GM19395 (cell line): ENCODE measurements at regions not wholly inside any gene's neighbourhood (a gene's known extent, or its start where the extent isn't known, plus 50 kb on each side); places are given as distances from the start of the nearest gene placed in this dataset.
"Not testable (repeated sequence)": the region's sequence is repeated elsewhere in the genome, so short reads cannot be mapped to it uniquely, and the experiment has no call there.

Source experiments
- ATAC-seq: cut with Tn5 transposase; IDR thresholded peaks from one replicate; pipeline ENCODE4 v1.9.1; 2021; ENCODE audit warnings: mild to moderate bottlenecking, moderate library complexity; ENCODE audit not compliant: unreplicated experiment

DNA sequence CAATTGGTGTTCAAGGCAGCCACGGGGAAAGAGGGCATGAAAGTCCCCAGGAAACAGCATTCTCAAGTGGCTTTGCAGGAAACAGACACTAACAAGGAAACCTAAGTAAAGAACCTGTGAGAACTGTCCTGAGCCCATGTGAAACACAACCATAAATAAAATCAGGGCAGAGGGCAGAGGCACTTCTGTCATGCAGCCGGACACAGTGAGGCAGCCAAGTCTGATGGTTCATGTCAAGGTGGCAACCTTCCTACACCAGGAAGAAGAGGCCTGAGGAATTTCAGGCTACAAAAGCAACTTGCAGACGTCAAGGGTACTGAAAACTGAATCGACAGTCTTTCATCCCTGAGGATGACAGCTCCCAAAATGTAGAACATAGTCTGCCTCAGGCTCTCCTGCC, 458.2 kb upstream of the NPVF start:
- no peak for ATAC-seq

DNA sequence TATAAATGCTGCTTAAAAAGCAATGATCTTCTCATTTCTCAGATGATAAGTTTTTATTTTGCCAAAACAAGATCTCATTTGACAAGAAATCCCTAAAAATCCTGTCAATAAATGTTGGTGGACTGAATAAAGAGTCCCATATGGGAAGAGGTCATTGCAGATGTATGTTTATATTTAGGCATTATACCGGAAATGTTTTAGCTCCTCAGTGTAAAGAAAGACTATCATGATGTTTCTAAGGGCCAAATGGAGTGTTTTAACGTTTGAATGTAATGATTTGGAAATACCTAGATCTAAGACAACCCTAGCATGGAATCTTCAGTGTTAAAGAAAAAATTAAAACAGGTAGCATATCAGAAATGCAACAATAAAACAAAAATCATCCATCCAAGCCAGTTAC, 457.8 kb upstream of the NFE2L3 start:
- ATAC-seq, result no peak

DNA sequence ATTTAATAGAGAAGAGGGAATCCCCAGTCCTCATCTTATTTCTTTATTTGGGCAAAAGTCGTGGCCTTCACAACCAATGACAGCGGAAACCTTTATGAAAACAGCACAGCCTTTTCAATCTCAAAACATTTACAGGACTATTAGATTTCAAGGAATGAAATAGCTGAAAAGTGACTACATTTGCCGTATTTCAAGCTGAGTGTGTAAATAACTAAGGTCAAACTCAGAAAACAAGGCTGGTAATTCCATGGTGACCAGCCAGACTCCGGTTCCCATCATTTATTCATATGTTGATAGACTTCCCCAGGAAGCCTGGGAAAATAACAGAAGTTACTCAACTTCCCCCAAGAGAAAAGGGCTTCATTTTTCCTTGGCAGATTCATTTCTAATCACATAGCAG, 457.3 kb upstream of the NFE2L3 start:
- no peak for ATAC-seq

DNA sequence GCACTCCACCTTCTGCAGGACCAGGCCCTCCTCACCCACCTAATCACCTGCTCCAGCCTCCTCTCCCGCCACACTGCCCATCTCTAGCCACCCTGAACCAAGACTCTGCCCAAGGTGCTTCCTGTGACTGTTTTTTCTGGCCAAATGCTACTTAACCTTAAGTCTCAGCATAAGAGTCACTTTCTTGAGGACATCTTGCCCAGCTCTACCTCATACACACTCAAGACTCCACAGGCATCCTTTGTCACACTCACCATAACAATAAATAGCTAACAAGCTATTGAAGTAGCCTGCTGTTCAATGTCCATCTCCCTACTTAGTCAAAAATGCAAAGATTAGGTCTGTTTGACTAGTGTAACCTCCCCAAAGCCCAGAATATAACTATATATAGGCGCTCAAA, 455.4 kb upstream of the NFE2L3 start:
- no peak for ATAC-seq

DNA sequence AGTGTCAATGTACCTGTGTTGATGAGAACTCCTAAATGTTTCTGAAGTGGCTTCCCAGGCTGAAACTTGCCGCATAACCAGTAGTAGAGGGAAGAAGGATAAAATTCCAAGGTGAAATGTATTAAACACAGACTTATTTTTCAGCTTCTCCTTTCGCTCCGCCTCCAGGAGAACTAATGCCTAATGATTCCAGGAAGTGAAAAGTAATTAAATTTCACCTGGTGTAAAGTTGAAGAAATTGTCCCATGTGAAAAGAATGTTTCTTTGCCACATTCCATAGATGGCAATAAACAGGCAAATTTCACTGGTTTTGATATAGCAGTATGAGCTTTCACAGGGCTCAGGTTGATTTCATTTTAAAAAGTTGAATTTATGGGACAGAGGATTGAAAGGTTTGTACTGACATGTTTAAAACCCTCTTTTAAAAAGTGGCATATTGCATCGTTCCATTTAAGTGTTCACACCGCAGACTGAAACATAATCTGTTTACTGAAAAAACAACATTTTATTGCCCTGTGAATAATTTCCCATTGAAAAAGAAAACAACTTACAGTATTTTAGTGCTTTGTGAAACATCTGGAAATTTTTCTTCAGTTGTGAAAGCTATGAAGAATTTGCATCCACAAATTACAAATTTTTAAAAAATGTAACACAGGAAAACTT, 453.4 kb upstream of the NFE2L3 start:
- no peak for ATAC-seq

DNA sequence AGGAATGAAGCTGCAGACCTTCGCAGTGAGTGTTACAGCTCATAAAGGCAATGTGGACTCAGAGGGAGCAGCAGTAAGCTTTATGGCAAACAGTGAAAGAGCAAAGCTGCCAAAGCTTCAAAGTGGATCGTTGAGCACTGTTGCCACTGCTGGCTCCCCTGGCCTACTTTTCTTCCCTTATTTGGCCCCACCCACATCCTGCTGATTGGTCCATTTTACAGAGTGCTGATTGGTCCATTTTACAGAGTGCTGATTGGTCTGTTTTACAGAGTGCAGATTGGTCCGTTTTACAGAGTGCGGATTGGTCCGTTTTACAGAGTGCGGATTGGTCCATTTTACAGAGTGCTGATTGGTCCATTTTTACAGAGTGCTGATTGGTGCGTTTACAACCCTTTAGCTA, 451.9 kb upstream of the NFE2L3 start:
- ATAC-seq, result not testable (repeated sequence)

DNA sequence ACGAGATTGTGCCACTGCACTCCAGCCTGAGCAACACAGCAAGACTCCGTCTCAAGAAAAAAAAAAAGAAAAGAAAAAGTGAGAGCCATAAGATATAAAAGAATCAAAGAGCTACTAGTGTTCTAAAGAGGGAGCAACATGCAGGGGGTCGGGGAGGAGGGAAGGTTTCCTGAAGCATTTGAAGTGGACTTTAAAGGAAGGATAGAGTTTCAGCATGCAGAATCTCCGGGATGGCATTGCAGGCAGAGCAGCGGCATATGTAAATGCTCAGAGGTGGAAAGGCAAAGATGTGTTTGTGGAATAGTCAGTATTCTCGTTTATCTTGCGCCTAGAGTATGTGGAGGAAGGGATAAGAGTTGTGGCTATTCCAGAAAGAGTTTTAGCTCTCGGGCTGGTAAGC, 447.6 kb upstream of the NFE2L3 start:
- ATAC-seq, result no peak

DNA sequence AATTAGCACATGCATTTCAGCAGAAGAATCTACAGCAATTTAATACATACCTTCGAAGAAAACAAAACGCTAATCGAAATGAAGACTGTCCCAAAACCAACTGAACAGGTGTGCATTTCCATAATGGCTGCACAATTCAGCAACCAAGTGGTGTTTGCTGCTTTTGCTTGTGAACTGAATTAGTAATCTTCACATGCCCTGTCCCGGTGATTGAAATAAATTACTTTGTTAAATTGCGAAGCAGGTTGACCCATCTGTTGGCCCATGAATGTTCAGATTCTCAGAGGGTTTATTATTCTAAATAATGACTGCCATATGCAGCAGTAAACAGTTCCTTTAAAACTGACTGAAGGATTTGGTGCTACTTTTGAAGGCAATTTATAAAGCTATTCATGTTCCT, 445.2 kb upstream of the NFE2L3 start:
- ATAC-seq, result no peak

DNA sequence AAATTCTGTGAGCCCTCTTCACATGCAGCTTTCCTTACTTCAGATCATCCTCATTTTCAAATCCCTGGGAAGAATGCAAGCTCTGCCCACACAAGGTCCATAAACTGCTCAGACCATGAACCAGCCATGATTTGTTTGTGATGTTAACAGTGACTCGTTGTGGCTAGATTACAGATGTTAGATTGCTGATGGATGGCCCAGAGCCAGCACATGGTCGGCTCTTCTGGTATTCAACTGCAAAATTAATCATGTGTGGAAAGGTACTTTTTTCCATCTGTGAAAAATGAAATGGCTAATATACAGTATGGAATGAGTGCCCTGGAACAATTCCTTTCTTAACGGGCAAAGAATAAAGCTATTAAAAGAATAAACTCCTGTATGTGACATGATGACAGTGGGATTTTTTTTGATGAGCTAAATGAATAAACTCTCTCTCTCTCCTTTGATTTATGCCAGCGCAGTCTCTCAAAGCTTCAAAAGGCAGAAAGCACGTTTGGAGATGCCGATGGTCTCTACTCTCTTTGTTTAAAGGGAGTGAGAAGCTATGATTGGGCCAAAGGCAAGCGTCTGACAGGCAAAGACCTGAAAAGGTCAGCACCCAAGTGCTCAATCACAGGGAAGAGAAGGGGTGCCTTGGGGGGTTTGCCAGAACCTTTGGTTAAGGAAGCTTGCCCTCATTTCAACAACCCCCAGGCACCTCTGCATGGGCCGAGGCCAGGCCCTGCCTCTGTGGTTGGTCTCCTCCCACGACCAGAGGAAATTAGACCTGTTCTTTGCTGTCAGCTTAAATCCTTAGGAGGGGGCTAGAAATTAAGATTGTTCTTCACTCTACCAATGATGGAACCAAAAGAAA, 444.0 kb upstream of the NFE2L3 start:
- no peak for ATAC-seq

DNA sequence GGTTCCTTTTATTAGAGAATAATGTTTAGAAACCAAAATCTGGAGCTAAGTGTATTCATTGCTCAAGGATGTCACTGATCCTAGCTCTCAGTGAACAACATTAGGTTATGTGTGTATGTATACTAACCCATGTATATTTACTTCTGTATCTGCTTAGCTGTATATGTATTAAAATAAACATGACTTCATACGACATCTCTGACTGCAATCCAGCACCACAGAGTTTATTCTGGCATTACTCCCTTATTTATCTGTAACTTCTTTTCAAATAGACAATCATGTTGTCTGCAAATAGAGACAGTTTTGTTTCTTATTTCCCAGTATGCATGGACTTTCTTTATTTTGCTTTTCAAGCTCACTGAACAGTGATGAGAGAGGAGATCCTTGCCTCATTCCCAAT, 441.0 kb upstream of the NFE2L3 start:
- no peak for ATAC-seq

DNA sequence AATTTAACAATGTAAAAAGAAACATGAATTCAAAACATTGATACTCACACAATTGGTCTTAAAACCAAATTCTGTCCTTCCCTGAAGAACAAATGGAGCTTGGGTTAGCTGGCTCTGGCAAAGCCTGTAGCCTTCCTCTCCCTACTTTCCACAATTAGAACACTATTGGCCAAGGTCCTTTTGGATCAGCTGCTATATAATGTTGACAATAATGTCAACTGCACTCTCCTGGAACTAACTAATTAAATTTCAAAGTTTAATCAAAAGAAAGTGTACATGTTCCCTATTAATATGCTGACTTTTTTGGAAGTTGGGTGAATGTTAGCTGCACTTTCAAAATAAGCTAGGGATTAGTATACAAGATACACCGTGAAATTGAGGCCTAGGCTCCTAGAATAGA, 440.1 kb upstream of the NFE2L3 start:
- ATAC-seq, result no peak

DNA sequence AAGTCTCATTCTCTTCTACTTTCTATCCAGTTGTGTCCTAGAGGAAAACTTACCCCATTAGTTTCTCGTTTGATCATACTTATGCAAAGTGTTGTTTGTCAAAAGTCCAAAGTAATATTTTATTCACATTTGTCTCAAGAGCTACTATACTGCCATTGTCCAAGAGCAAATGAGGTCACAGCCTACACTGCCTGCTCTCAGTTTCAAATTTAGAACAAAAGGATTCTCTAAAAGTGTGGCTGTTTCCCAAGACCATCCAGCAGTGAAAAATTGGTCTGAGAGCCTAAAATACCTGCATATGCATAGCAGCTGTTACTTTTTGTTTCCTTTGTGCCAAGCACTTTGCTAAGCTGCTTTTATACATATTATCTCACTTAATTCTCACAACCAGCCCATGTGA, 439.5 kb upstream of the NFE2L3 start:
- ATAC-seq, result no peak

DNA sequence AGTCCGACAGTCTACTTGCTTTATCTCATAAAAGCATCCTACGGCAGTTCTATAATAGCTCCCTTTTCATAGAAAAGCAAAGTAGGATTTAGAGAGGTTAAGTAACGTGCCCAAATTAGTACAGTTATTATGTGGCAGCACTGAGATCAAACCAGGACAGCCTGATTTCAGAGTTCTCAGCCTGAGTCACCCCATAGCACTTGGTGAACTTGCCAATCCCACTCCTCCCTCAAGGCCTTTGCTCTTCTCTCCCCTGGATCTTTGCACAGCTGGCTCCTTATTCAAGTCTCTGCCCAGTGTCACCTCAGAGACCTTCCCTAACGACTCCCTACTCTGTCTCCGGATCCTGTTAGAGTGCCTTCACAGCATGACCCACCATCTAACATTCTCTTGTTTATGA, 438.0 kb upstream of the NFE2L3 start:
- no peak for ATAC-seq

DNA sequence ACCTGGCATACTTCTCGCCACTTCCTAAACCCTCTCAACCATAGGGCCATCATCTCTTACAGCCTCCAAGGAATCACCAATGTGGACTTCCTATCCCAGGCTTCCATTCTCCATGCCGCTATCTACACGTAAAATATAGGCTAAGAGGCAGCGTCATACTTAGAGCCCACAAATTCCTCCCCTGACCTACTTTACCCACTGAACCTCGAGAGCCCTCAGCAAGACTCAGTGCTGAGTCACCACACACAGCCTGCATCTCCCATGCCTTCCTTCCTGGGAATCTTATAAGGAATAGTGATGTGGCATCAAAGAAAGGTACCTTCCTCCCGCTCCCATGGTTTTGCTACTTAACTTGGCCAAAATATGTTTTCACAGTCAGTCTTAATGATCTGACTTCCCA, 435.6 kb upstream of the NFE2L3 start:
- ATAC-seq, result no peak

DNA sequence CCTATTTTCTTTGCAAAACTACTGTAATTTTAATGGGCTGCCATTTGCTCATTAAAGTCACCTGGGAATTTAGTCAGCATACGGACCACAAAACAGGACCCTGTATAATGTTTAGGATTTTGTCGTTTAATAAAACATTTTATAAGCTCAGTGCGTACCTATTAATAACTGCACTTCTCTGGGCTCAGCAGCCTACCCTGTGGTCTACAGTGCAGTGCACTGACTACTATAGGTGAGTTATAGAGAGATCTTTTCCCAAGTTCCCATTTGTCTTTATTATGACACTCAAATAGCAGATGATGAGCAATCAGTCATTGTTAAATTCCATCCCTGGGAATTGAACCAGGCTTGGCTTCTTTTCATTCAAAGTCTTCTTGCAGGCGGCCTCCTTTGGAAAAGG, 433.4 kb upstream of the NFE2L3 start:
- ATAC-seq, result no peak

DNA sequence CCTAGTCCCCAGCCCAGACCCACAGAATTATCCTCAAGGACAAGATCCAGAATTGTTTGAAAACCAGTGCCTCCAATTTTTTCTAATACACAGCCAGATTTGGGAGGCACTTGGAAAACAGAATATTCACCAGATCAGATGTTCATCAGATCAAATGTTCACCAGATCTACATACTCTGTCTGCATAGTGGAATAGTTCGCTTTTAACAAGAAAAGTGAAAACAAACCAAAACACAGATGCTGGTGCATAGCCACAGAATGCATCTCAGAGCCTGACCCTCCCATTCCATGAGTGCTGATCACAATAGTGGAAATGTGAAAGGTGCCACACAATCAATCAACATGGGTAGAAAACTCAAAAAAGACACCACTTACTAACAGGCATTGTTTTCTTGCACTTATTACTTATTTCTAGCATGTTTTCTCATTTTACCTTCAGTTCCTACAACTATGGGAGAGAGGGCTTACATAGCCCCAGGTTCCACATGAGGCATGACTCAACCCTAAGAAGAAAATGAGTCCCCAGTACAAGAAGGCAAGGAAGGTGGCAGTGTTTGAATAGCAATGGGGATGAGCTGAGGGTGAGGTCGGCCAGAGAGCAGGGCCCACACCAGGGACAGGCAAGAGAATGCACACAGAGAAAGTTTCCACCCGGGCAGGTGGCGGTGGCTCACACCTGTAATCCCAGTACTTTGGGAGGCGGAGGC, 432.7 kb upstream of the NFE2L3 start:
- no peak for ATAC-seq

DNA sequence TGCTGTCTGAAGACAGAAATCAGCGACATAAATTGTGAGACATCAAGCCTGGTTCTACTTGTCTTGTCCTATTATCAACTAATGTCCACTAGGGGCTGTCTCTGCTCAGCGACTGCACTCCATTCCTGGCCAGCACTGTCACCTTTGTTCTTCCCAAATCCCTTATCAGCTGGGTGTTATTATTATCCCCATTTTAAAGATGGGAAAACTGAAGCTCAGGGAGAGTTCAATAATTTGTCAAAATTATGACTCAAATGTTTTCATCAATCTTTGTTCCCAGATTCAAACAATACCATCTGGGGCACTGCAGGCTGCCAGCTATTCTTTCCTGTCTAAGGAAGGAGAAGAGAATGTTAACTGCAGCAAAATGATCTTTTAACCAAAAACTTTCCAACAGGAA, 431.6 kb upstream of the NFE2L3 start:
- ATAC-seq, result no peak

DNA sequence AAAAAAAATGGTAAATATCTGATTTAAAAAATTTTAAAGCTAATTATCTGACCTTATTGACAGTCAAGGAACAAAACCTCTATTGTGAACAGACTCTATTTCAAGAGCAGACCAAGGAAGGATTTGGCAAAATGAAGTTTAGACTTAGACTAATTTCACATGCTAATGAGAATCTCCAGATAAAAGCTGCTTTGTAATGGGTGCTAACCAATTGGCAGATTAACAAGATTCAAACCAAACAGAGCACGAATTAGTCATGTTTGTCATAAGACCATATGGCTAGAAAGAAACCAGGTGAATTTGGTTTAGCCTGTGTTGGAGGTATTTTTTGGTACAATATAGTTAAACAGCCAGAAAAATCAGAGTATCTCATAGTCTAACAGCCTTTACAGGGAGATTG, 429.1 kb upstream of the NFE2L3 start:
- no peak for ATAC-seq

DNA sequence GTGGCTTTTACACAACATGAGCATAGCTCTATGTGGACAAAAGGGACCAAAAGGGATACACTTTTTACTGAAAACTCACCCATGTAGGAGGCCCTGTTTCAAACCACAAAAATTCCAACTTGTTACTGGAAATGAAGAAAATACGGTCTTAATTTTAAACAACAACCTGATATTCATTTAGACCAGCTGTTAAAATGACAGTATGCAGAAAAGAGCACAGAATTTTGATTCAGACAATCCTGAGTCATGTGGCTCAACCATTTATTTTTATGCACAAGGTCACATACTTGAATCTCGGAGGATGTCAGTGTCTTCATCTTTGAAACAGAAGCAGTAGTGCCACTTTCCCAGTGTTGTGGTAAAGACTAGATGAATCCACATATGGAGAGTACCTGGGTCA, 426.5 kb upstream of the NFE2L3 start:
- ATAC-seq, result no peak

DNA sequence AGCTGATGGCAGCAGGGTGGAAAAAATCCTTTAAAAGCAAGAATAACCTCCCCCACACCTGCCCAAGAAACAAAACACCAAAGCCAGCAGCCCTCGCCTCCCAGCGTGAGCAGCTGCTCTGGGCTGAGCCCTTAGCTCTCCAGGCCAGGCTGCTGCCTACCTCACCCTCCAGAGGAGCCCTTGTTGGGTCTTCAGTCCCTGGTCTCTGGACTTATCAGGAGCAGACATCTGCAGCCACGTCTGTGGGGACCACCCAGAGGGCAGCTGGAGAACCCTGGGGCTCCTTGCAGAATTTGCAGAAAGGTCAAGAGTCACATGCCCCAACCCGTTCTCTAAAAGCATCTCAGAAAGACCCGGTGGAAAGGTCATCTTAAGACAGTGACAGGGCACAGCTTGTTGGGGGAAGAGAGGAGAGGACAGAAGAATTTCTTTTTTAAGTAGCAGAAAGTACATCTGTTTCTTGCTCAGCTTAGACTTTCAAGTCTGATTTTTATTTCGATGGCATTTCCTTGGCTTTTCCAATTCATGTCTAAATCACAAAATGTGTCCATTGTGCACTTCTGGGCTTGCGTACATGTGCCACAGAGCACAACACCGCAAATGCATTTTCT, 425.7 kb upstream of the NFE2L3 start:
- ATAC-seq, result no peak

DNA sequence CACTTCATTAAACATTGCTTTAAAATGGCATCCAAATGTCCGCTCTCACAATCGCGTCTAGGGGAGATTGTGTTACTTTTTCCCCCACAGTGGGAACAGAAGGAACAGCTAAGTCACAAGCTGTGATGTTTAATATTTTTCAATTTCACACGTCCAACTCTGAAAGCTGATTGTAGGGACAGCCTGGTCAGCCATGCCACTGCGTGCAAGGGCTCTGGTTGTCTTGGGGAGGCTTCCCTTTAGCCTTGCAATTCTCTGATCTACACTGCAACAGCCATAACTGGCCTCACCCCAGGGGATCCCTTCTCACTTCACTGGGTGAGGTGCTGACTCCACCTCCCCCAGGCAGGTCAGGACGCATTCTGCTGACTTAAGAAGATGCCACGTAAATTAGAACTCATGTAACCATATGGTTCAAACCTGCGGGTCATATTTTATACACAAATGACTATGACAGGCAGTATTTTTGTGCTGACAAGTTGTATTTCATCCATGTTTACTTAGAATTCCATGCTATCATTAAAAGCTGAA, 425.2 kb upstream of the NFE2L3 start:
- ATAC-seq, result no peak
